ENCODE measurements at regions not wholly inside any gene's neighbourhood (a gene's known extent, or its start where the extent isn't known, plus 50 kb on each side); places are given as distances from the start of the nearest gene placed in this dataset.

GRCh38 chr10:118472415-118473304 lies 122.8 kb downstream of the PRLHR start:
- peaks cover 0 to 2% of the 10 kb centered on the region in 2 donors for H3K36me3 Mint-ChIP-seq (ENCODE audit: insufficient read depth in 2 of 2)
- no peak for DNase-seq

DNA sequence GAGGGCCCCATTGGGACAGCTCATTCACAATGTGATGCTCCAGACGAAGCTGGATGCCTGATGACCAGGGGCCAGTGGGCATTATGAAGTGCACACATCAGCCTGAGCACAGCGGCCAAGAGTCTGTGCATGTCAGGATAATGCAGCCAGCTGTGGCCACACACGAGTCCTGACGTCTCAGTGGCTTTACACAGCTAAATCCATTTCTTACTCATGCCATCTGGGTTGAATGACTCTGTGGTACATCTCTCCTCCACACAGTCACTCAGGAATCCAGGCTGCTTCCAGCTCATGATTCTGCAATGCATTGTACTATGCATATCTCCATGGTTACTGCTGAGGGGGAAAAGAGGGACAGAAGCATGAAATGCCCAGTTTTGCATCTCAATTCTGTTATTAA lies 123.6 kb downstream of the PRLHR start:
- DNase-seq (no peak), ATAC-seq (replicated peaks in 1 of 2) (no peak)
- H3K4me1 Mint-ChIP-seq (ENCODE audit: low read depth) = no peaks in the 10 kb centered on the region
- no peaks in the 10 kb centered on the region for H3K9me3 Mint-ChIP-seq
- no peak overlapping the region for H3K4me3 Mint-ChIP-seq
- H3K36me3 Mint-ChIP-seq (ENCODE audit: insufficient read depth in 2 of 2) = peaks cover 0 to 2% of the 10 kb centered on the region in 2 donors
- peaks cover 16% of the 10 kb centered on the region for H3K27me3 Mint-ChIP-seq (ENCODE audit: low read depth)
- no peak overlapping the region for H3K27ac Mint-ChIP-seq

More at GRCh38 chr10:118472415-118473304, 122.8 kb downstream of the PRLHR start:
- Mint-ChIP-seq H3K9me3 (no peaks in the 10 kb centered on the region), H3K4me3 (no peak overlapping the region), H3K27ac (no peak overlapping the region), H3K4me1 (ENCODE audit: low read depth) (no peaks in the 10 kb centered on the region), H3K27me3 (ENCODE audit: low read depth) (peaks cover 16% of the 10 kb centered on the region)
- ATAC-seq (replicated peaks in 1 of 2) = no peak

DNA sequence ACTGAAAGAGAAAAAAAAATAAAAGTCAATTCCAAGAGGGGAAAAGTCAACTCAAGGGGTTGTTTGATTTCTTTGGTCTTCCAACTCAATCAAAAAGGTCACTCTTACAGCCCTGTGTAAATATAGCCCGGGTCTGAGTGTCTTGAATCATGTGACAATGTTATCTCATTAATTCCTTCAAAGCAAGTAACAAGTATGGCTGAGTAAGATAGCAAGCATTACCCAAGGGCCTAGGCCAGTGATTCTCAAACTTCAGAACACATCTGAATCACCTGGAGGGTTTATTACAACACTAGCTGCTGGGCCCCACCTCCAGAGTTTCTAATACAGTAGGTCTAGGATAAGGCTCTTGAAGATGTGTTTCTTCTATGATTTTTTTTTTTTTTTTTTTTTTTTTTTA lies 125.0 kb downstream of the PRLHR start:
- no peaks in the 10 kb centered on the region for H3K4me1 Mint-ChIP-seq (ENCODE audit: low read depth)
- H3K27ac Mint-ChIP-seq = no peak overlapping the region
- no peaks in the 10 kb centered on the region for H3K9me3 Mint-ChIP-seq
- DNase-seq = no peak
- peaks cover 0 to 2% of the 10 kb centered on the region in 2 donors for H3K36me3 Mint-ChIP-seq (ENCODE audit: insufficient read depth in 2 of 2)
- no peak for ATAC-seq (replicated peaks in 1 of 2)
- peaks cover 17% of the 10 kb centered on the region for H3K27me3 Mint-ChIP-seq (ENCODE audit: low read depth)
- H3K4me3 Mint-ChIP-seq = no peak overlapping the region

DNA sequence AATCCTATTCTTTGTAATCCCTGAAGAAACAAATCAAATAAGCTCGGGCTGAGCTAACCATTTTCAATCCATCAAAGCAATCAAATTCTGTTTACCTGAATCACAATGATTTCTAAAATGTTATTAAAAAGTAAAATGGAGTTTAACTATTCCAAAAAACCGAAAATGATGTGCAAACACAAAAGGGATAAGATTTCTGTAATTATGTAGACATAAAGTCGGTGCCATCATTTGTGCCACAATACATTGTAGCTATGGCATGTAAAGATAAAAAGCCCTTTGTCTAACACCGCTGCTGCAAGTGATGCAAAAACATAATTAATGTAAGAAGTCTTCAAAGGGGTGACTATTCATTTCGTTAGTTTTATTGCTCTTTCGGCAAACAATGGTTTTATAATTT lies 125.1 kb upstream of the FAM204A start:
- Mint-ChIP-seq H3K9me3 (no peaks in the 10 kb centered on the region), H3K4me3 (no peak overlapping the region), H3K36me3 (ENCODE audit: insufficient read depth in 2 of 2) (no peaks in the 10 kb centered on the region), H3K4me1 (ENCODE audit: low read depth) (no peaks in the 10 kb centered on the region), H3K27me3 (ENCODE audit: low read depth) (peaks cover 25% of the 10 kb centered on the region), H3K27ac (no peak overlapping the region)
- ATAC-seq (replicated peaks in 1 of 2) (no peak), DNase-seq (no peak)

DNA sequence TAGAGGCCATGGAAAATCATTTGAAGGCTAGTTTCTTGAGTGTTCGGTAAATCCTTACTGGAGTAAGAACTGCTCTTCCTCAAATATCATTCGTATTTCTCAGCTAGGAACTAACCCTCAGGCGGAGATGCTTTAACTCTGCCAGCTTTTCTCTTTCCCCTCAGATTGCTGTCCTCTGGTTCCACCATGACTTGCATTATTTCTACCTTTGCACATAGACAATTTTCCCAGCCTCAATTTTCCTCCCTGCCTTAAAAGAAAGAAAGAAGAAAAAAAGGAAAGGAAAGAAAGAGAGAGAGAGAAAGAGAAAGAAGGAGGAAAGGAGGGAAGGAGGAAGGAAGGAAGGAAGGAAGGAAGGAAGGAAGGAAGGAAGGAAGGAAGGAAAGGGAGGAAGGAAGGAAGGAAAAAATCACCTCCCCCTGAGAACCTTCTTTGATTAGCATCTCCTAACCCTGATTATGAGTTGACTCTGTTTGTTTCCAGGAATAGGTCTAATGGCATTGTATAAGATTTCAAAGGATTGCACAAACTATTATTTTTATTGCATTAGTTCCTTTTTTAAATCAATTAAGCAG lies 123.3 kb upstream of the FAM204A start:
- H3K4me3 Mint-ChIP-seq = no peak overlapping the region
- no peaks in the 10 kb centered on the region for H3K36me3 Mint-ChIP-seq (ENCODE audit: insufficient read depth in 2 of 2)
- no peak for DNase-seq
- H3K9me3 Mint-ChIP-seq = no peaks in the 10 kb centered on the region
- peaks cover 42% of the 10 kb centered on the region for H3K27me3 Mint-ChIP-seq (ENCODE audit: low read depth)
- H3K27ac Mint-ChIP-seq = no peak overlapping the region
- H3K4me1 Mint-ChIP-seq (ENCODE audit: low read depth) = no peaks in the 10 kb centered on the region
- ATAC-seq (replicated peaks in 1 of 2) = no peak

DNA sequence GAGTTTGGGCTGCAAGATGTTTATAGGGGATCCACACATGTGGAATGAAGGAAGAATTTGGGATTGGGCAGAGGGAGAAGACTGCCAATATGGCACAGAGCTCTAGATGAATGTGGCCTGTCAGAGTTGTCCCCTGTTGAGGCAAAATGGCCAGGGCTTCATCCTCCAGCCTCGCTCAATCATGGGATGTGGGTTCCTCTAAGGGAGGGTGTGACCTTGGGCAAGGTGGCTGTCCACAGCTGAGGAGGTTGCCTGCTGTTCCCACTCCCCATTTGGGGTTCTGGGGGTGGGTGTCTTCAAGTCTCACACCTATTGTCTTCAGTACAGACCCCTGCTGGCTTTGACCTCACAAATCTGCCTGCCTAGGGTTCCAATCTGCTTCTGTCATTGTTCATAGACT lies 121.6 kb upstream of the FAM204A start:
- Mint-ChIP-seq H3K4me3 (no peak overlapping the region), H3K27ac (no peak overlapping the region), H3K27me3 (ENCODE audit: low read depth) (peaks cover 58% of the 10 kb centered on the region), H3K4me1 (ENCODE audit: low read depth) (no peaks in the 10 kb centered on the region), H3K36me3 (ENCODE audit: insufficient read depth in 2 of 2) (no peaks in the 10 kb centered on the region), H3K9me3 (no peaks in the 10 kb centered on the region)
- ATAC-seq (replicated peaks in 1 of 2) (no peak), DNase-seq (no peak)

DNA sequence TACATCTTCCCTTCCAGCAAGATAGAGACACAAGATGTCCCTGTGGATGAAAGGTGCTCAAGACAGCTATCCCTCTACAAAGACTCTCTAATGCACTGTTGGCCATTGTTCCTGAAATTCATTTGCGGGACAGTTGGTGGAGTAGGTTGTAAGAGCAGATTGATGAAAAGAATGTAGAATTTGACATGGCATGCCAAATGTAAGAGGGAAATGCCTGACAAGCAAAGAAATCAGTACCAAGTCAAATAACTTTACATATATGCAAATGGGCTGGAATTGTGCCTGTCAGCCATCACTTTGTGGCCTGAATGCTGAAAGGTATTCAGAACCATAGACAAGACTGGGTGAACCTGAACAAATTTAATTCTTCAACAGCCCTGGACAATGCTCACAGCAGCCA lies 120.3 kb upstream of the FAM204A start:
- Mint-ChIP-seq H3K36me3 (ENCODE audit: insufficient read depth in 2 of 2) (no peaks in the 10 kb centered on the region), H3K4me3 (no peak overlapping the region), H3K4me1 (ENCODE audit: low read depth) (no peaks in the 10 kb centered on the region), H3K9me3 (no peaks in the 10 kb centered on the region), H3K27ac (no peak overlapping the region), H3K27me3 (ENCODE audit: low read depth) (peaks cover 67% of the 10 kb centered on the region)
- no peak for DNase-seq
- ATAC-seq (replicated peaks in 1 of 2) = no peak

- H3K4me3 Mint-ChIP-seq = peak overlapping the region; percentile 23 to 53
These were observed 117.6 kb upstream of the FAM204A start for GRCh38 chr10:118459642-118460193.

GRCh38 chr10:118458957-118459641 lies 117.0 kb upstream of the FAM204A start:
- H3K36me3 Mint-ChIP-seq (ENCODE audit: insufficient read depth in 2 of 2) = no peaks in the 10 kb centered on the region
- no peaks in the 10 kb centered on the region for H3K4me1 Mint-ChIP-seq (ENCODE audit: low read depth)
- no peak overlapping the region for H3K27ac Mint-ChIP-seq
- ATAC-seq (replicated peaks in 1 of 2) = no peak
- peaks cover 60% of the 10 kb centered on the region for H3K27me3 Mint-ChIP-seq (ENCODE audit: low read depth)
- H3K9me3 Mint-ChIP-seq = no peaks in the 10 kb centered on the region
- no peak for DNase-seq
- peak overlapping the region; percentile 23 to 53 for H3K4me3 Mint-ChIP-seq

More at GRCh38 chr10:118459642-118460193, 117.6 kb upstream of the FAM204A start:
- DNase-seq = peak; percentile 56 to 63
- Mint-ChIP-seq H3K36me3 (ENCODE audit: insufficient read depth in 2 of 2) (no peaks in the 10 kb centered on the region), H3K4me1 (ENCODE audit: low read depth) (no peaks in the 10 kb centered on the region), H3K27ac (no peak overlapping the region), H3K9me3 (no peaks in the 10 kb centered on the region), H3K27me3 (ENCODE audit: low read depth) (peaks cover 63% of the 10 kb centered on the region)
- peak; percentile 59 to 70 for ATAC-seq (replicated peaks in 1 of 2)

DNA sequence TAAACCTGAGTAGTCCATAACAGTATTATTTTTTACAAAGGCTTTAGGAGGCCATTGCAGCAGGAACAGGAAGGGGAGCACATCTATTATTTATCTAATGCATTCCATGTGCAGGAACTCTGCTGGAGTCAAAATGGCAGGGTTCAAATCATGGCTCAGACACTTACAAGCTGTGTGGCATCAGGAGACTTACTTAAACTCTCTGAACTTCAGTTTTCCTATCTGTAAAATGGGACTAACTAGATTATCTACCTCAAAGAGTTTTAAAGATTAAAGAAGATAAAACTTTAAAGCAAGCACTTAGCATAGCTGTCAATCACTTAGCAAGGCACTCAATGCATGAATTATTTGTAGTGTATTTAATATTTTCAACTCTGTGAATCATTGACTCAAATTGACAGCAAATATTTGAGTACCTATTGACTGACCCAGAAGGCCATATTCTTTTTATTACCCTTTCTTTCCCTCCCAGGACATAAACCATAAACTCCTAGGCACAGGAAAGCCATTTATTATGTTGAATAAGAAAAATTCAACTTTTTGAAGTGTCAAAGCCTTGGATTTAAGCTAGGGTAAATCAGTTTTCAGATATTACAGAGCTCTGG lies 115.8 kb upstream of the FAM204A start:
- no peaks in the 10 kb centered on the region for H3K36me3 Mint-ChIP-seq (ENCODE audit: insufficient read depth in 2 of 2)
- DNase-seq = no peak
- H3K27ac Mint-ChIP-seq = no peak overlapping the region
- H3K4me1 Mint-ChIP-seq (ENCODE audit: low read depth) = no peaks in the 10 kb centered on the region
- no peaks in the 10 kb centered on the region for H3K9me3 Mint-ChIP-seq
- H3K27me3 Mint-ChIP-seq (ENCODE audit: low read depth) = peaks cover 52% of the 10 kb centered on the region
- H3K4me3 Mint-ChIP-seq = no peak overlapping the region
- no peak for ATAC-seq (replicated peaks in 1 of 2)

DNA sequence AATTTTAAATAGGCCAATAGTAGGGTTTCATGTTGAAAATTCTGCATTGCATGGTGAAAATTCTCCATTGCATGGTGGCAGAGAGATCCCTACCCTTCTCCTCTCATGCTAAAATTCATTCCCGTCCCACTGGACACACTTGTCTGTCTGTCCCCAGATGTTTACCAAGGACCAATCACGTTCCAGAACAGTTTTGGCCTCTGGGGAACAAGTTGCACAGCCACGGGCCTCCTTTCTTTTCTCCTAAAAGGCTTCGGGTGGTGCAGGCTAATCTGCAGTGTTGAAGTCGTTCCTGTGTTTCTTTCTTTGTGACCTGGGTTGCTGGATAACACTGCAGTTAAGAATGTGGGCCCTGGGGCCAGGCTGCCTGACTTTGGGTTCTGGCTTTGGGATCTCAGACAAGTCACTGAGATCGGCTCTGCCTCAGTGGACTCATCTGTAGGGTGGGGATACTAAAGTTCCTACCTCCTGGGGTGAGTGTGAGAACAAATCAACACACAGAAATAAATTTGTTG lies 113.1 kb upstream of the FAM204A start:
- no peak for DNase-seq
- Mint-ChIP-seq H3K4me3 (no peak overlapping the region), H3K36me3 (ENCODE audit: insufficient read depth in 2 of 2) (peaks cover 0 to 2% of the 10 kb centered on the region in 2 donors)

GRCh38 chr10:118454211-118454610 lies 112.1 kb upstream of the FAM204A start:
- H3K36me3 Mint-ChIP-seq (ENCODE audit: insufficient read depth in 2 of 2) = peaks cover 0 to 2% of the 10 kb centered on the region in 2 donors
- H3K27me3 Mint-ChIP-seq (ENCODE audit: low read depth) = peaks cover 39% of the 10 kb centered on the region
- no peak for DNase-seq
- H3K9me3 Mint-ChIP-seq = peaks cover 3 to 5% of the 10 kb centered on the region in 2 donors
- H3K27ac Mint-ChIP-seq = no peak overlapping the region
- no peaks in the 10 kb centered on the region for H3K4me1 Mint-ChIP-seq (ENCODE audit: low read depth)
- H3K4me3 Mint-ChIP-seq = no peak overlapping the region
- ATAC-seq (replicated peaks in 1 of 2) = no peak

More for the DNA sequence above, 113.1 kb upstream of the FAM204A start:
- H3K27ac Mint-ChIP-seq = no peak overlapping the region
- peaks cover 3 to 5% of the 10 kb centered on the region in 2 donors for H3K9me3 Mint-ChIP-seq
- ATAC-seq (replicated peaks in 1 of 2) = no peak
- peaks cover 40% of the 10 kb centered on the region for H3K27me3 Mint-ChIP-seq (ENCODE audit: low read depth)
- H3K4me1 Mint-ChIP-seq (ENCODE audit: low read depth) = no peaks in the 10 kb centered on the region
